ENCODE measurements at regions not wholly inside any gene's neighbourhood (a gene's known extent, or its start where the extent isn't known, plus 50 kb on each side); places are given as distances from the start of the nearest gene placed in this dataset.
"Not testable (repeated sequence)": the region's sequence is repeated elsewhere in the genome, so short reads cannot be mapped to it uniquely, and the experiment has no call there.

GRCh38 chr3:144963810-144964209, 992.2 kb downstream of the DIPK2A start:
- no peak for DNase-seq

GRCh38 chr3:144966560-144966959, 994.9 kb downstream of the DIPK2A start:
- DNase-seq = no peak

GRCh38 chr3:144968750-144969350, 997.2 kb downstream of the DIPK2A start:
- DNase-seq = no peak

GRCh38 chr3:144984481-144984880, 1012.9 kb downstream of the DIPK2A start:
- not testable (repeated sequence) for DNase-seq

GRCh38 chr3:144989807-144990206, 1018.2 kb downstream of the DIPK2A start:
- no peak for DNase-seq

GRCh38 chr3:144995856-144996255, 1024.2 kb downstream of the DIPK2A start:
- no peak for DNase-seq

GRCh38 chr3:145005427-145005826, 1033.8 kb downstream of the DIPK2A start:
- no peak for DNase-seq

GRCh38 chr3:145006271-145006670, 1034.6 kb downstream of the DIPK2A start:
- no peak for DNase-seq

GRCh38 chr3:145013931-145014330, 1042.3 kb downstream of the DIPK2A start:
- DNase-seq = no peak

GRCh38 chr3:145015253-145015652, 1043.6 kb downstream of the DIPK2A start:
- DNase-seq = no peak

GRCh38 chr3:145017959-145018358, 1046.3 kb downstream of the DIPK2A start:
- no peak for DNase-seq

- no peak for DNase-seq
Measured at GRCh38 chr3:145022447-145022846, 1050.8 kb downstream of the DIPK2A start.

- no peak for DNase-seq
Measured at GRCh38 chr3:145024700-145025099, 1053.1 kb downstream of the DIPK2A start.

- DNase-seq = not testable (repeated sequence)
Measured at GRCh38 chr3:145027186-145027585, 1055.6 kb downstream of the DIPK2A start.

GRCh38 chr3:145032791-145033190, 1061.2 kb downstream of the DIPK2A start:
- DNase-seq = no peak

GRCh38 chr3:145035682-145036081, 1064.1 kb downstream of the DIPK2A start:
- DNase-seq = no peak

GRCh38 chr3:145054055-145054454, 1082.4 kb downstream of the DIPK2A start:
- DNase-seq = not testable (repeated sequence)

- no peak for DNase-seq
Measured at GRCh38 chr3:145055375-145056076, 1083.9 kb downstream of the DIPK2A start.

GRCh38 chr3:145058483-145058882, 1086.9 kb downstream of the DIPK2A start:
- DNase-seq = no peak

GRCh38 chr3:145063616-145064015, 1092.0 kb downstream of the DIPK2A start:
- no peak for DNase-seq

- DNase-seq = no peak
Measured at GRCh38 chr3:145070795-145071194, 1090.2 kb downstream of the PLOD2 start.

- no peak for DNase-seq
Measured at GRCh38 chr3:145079436-145079835, 1081.5 kb downstream of the PLOD2 start.

- no peak for DNase-seq
Measured at GRCh38 chr3:145087038-145087437, 1073.9 kb downstream of the PLOD2 start.

- DNase-seq = no peak
Measured at GRCh38 chr3:145088917-145089316, 1072.1 kb downstream of the PLOD2 start.

- no peak for DNase-seq
Measured at GRCh38 chr3:145089337-145089736, 1071.6 kb downstream of the PLOD2 start.

All from hematopoietic multipotent progenitor cell treated with erythropoietin and hydrocortisone succinate and interleukin-3 and kit ligand, for 8 days (in vitro differentiated cells).